OCI-LY1 (cell line): ENCODE measurements at regions not wholly inside any gene's neighbourhood (a gene's known extent, or its start where the extent isn't known, plus 50 kb on each side); places are given as distances from the start of the nearest gene placed in this dataset.

Source experiments
- EZH2 ChIP-seq: fragments of 200-600 bp; sonication (generic), shearing (Covaris generic); IDR thresholded peaks from 2 replicates; pipeline ENCODE4 v1.8.0; 2017; ENCODE audit warnings: borderline replicate concordance, mixed run types, mild to moderate bottlenecking, antibody characterized with exemption, low read length, moderate library complexity, mixed read lengths
- TF ChIP-seq, protein P1 (sequence below): fragments of 200-600 bp; sonication (generic), shearing (Covaris generic); IDR thresholded peaks from 2 replicates; pipeline ENCODE4 v1.5.1; 2017; ENCODE audit warnings: mild to moderate bottlenecking, antibody characterized with exemption, low read length, moderate library complexity, mixed read lengths

DNA sequence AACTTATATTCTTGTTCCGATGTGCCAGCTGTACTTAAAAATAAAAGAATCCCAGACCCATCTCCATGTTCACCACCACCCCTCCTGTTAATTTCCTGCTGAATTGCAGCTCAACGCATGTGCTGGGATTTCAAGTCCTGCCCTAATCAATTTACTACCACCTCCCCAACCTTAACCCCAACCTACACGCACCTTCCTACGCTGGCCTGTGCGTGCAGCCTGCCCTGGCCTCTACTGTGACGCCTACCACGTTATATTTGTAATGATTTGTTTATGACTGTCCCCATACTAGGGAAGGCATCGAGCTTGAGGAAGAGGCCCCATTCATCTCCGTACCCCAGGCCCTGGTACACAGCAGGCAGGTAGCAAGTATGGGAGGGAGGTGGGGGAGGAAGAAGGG, 251.1 kb downstream of the MRTFB start:
- TF ChIP-seq, protein P1, sequence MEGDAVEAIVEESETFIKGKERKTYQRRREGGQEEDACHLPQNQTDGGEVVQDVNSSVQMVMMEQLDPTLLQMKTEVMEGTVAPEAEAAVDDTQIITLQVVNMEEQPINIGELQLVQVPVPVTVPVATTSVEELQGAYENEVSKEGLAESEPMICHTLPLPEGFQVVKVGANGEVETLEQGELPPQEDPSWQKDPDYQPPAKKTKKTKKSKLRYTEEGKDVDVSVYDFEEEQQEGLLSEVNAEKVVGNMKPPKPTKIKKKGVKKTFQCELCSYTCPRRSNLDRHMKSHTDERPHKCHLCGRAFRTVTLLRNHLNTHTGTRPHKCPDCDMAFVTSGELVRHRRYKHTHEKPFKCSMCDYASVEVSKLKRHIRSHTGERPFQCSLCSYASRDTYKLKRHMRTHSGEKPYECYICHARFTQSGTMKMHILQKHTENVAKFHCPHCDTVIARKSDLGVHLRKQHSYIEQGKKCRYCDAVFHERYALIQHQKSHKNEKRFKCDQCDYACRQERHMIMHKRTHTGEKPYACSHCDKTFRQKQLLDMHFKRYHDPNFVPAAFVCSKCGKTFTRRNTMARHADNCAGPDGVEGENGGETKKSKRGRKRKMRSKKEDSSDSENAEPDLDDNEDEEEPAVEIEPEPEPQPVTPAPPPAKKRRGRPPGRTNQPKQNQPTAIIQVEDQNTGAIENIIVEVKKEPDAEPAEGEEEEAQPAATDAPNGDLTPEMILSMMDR, result no peak
- no peak for TF ChIP-seq EZH2
